Loucy (cell line): ENCODE measurements at regions not wholly inside any gene's neighbourhood (a gene's known extent, or its start where the extent isn't known, plus 50 kb on each side); places are given as distances from the start of the nearest gene placed in this dataset.
"Not testable (repeated sequence)": the region's sequence is repeated elsewhere in the genome, so short reads cannot be mapped to it uniquely, and the experiment has no call there.

ENCODE experiments used
- H2AFZ ChIP-seq: fragments of 200-600 bp; sonication (generic); 2 replicates; pipeline ENCODE4 v1.6.0; 2016; ENCODE audit warnings: antibody characterized with exemption, mild to moderate bottlenecking, low read length, moderate library complexity
- H3F3A ChIP-seq: fragments of 200-600 bp; 2 replicates; pipeline ENCODE4 v1.6.0; 2016; ENCODE audit warnings: antibody characterized with exemption, low read depth, mild to moderate bottlenecking
- H3K27me3 ChIP-seq: fragments of 200-600 bp; sonication (generic); 2 replicates; pipeline ENCODE4 v1.6.1; 2014; ENCODE audit warnings: low read length, mild to moderate bottlenecking; ENCODE audit not compliant: insufficient read depth, poor library complexity, severe bottlenecking
- H3K36me3 ChIP-seq: fragments of 200-600 bp; sonication (generic); 2 replicates; pipeline ENCODE4 v1.6.1; 2016; ENCODE audit warnings: low read length; ENCODE audit not compliant: insufficient read depth
- H3K4me1 ChIP-seq: fragments of 200-600 bp; sonication (generic); 2 replicates; pipeline ENCODE4 v1.5.1; 2014; ENCODE audit warnings: low read length, mild to moderate bottlenecking; ENCODE audit not compliant: insufficient read depth, poor library complexity, severe bottlenecking
- H3K4me2 ChIP-seq: fragments of 200-600 bp; sonication (generic); 2 replicates; pipeline ENCODE4 v1.6.0; 2014; ENCODE audit warnings: antibody characterized with exemption, low read length, low read depth, mild to moderate bottlenecking; ENCODE audit not compliant: poor library complexity, severe bottlenecking
- H3K4me3 ChIP-seq: fragments of 200-600 bp; sonication (generic); 2 replicates; pipeline ENCODE4 v1.5.1; 2014; ENCODE audit warnings: low read length, mild to moderate bottlenecking, mixed read lengths; ENCODE audit not compliant: poor library complexity, severe bottlenecking
- H3K79me2 ChIP-seq: fragments of 200-600 bp; sonication (generic); 2 replicates; pipeline ENCODE4 v1.6.1; 2014; ENCODE audit warnings: low read length; ENCODE audit not compliant: insufficient read depth
- H3K9ac ChIP-seq: fragments of 200-600 bp; sonication (generic); 2 replicates; pipeline ENCODE4 v1.6.0; 2014; ENCODE audit warnings: mild to moderate bottlenecking, low read depth, low read length, moderate library complexity; ENCODE audit not compliant: poor library complexity, severe bottlenecking
- H3K9me2 ChIP-seq: fragments of 200-600 bp; sonication (generic); replicated peaks from 2 replicates; pipeline ENCODE4 v1.6.1; 2016; ENCODE audit warnings: low read depth, low read length, mixed read lengths
- H3K9me3 ChIP-seq: fragments of 200-600 bp; sonication (generic); 2 replicates; pipeline ENCODE4 v1.6.1; 2014; ENCODE audit warnings: mild to moderate bottlenecking, antibody characterized with exemption, low read length, low read depth; ENCODE audit not compliant: insufficient read depth
- H4K20me1 ChIP-seq: fragments of 200-600 bp; sonication (generic); 2 replicates; pipeline ENCODE4 v1.6.0; 2014; ENCODE audit warnings: antibody characterized with exemption, low read length, mild to moderate bottlenecking; ENCODE audit not compliant: insufficient read depth, poor library complexity, severe bottlenecking
- EZH2phosphoT487 ChIP-seq: fragments of 200-600 bp; IDR thresholded peaks from 2 replicates; pipeline ENCODE4 v1.6.1; 2018; ENCODE audit warnings: antibody characterized with exemption, mild to moderate bottlenecking, moderate library complexity, borderline replicate concordance
- TF ChIP-seq, protein P1 (sequence below): fragments of 200-600 bp; sonication (generic); conservative IDR thresholded peaks from 2 replicates; pipeline ENCODE4 v1.5.1; 2014; ENCODE audit warnings: mild to moderate bottlenecking, antibody characterized with exemption, low read length

GRCh38 chr4:184907810-184908209 is 82.0 kb upstream of the ACSL1 start:
- Histone ChIP-seq H3K4me2 (no peak overlapping the region), H3K27me3 (no peaks in the 10 kb centered on the region), H3K9me3 (peaks cover 6% of the 10 kb centered on the region; the same call in 1 of the 2 replicates), H3K4me1 (no peaks in the 10 kb centered on the region), H3K79me2 (no peaks in the 10 kb centered on the region), H3K9ac (no peak overlapping the region), H3K4me3 (no peak overlapping the region), H3F3A (no peaks in the 10 kb centered on the region), H2AFZ (no peak overlapping the region), H3K36me3 (no peaks in the 10 kb centered on the region), H4K20me1 (no peaks in the 10 kb centered on the region), H3K9me2 (no peaks in the 10 kb centered on the region)
- TF ChIP-seq, protein P1, sequence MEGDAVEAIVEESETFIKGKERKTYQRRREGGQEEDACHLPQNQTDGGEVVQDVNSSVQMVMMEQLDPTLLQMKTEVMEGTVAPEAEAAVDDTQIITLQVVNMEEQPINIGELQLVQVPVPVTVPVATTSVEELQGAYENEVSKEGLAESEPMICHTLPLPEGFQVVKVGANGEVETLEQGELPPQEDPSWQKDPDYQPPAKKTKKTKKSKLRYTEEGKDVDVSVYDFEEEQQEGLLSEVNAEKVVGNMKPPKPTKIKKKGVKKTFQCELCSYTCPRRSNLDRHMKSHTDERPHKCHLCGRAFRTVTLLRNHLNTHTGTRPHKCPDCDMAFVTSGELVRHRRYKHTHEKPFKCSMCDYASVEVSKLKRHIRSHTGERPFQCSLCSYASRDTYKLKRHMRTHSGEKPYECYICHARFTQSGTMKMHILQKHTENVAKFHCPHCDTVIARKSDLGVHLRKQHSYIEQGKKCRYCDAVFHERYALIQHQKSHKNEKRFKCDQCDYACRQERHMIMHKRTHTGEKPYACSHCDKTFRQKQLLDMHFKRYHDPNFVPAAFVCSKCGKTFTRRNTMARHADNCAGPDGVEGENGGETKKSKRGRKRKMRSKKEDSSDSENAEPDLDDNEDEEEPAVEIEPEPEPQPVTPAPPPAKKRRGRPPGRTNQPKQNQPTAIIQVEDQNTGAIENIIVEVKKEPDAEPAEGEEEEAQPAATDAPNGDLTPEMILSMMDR: no peak
- TF ChIP-seq EZH2phosphoT487: no peak

GRCh38 chr4:184911310-184911709 is 85.5 kb upstream of the ACSL1 start:
- Histone ChIP-seq H3K4me3 (no peak overlapping the region), H3F3A (no peaks in the 10 kb centered on the region), H3K4me1 (no peaks in the 10 kb centered on the region), H2AFZ (no peak overlapping the region), H4K20me1 (no peaks in the 10 kb centered on the region), H3K4me2 (no peak overlapping the region), H3K9me2 (no peaks in the 10 kb centered on the region), H3K27me3 (no peaks in the 10 kb centered on the region), H3K36me3 (no peaks in the 10 kb centered on the region), H3K9me3 (peaks cover 6% of the 10 kb centered on the region; the same call in 1 of the 2 replicates), H3K79me2 (no peaks in the 10 kb centered on the region), H3K9ac (no peak overlapping the region)
- TF ChIP-seq, protein P1: no peak
- TF ChIP-seq EZH2phosphoT487: no peak

DNA sequence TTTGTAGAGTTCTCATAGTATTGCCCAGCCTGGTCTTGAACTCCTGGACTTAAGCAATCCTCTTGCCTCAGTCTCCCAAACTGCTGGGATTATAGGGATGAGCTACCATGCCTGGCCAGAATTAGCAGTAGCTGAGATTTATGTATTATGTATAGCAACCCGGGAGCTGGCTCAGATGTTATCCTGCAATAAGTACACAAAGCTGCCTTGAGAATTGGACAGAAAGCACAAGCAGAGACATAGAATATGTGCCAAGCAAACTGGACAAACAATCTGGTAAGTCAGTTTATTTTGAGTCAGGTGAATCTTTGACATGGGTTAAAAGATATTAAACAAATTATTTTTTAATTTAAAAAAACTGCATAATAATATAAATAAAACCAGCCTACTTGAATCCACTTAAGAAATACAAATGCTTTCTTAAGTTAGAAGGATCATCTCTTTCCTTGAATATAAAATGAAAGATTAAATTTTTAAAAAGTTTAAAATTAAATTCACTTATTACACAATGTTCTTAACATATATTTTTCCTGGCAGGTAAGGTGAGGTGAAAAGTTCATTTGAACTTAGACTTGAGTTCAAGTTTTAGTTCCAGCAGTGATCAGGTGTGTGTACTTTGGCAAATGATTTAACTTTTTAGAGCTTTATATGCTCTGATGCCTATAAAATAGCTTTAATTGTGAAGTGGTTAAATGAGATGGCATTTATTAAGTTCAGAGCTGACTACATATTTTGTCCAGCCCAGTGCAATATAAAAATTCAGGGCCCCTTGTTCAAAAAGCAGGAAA is 87.8 kb upstream of the ACSL1 start:
- Histone ChIP-seq H3K27me3 (no peaks in the 10 kb centered on the region), H4K20me1 (no peaks in the 10 kb centered on the region), H3K9me3 (peaks cover 6% of the 10 kb centered on the region; the same call in 1 of the 2 replicates), H3K4me3 (no peak overlapping the region), H3K4me1 (no peaks in the 10 kb centered on the region), H3K9ac (no peak overlapping the region), H3F3A (no peaks in the 10 kb centered on the region), H3K4me2 (no peak overlapping the region), H3K36me3 (no peaks in the 10 kb centered on the region), H3K79me2 (no peaks in the 10 kb centered on the region), H3K9me2 (no peaks in the 10 kb centered on the region), H2AFZ (no peak overlapping the region)
- no peak for TF ChIP-seq EZH2phosphoT487
- TF ChIP-seq, protein P1: no peak

GRCh38 chr4:184918799-184919198 is 93.0 kb upstream of the ACSL1 start:
- not testable (repeated sequence) for H3K9me3 ChIP-seq, H3K36me3 ChIP-seq, H3K9ac ChIP-seq, H3K4me3 ChIP-seq, H3K79me2 ChIP-seq, H2AFZ ChIP-seq, H3F3A ChIP-seq, H3K27me3 ChIP-seq, H3K4me1 ChIP-seq, H4K20me1 ChIP-seq, H3K9me2 ChIP-seq, H3K4me2 ChIP-seq
